ENCODE measurements at regions not wholly inside any gene's neighbourhood (a gene's known extent, or its start where the extent isn't known, plus 50 kb on each side); places are given as distances from the start of the nearest gene placed in this dataset.

GRCh38 chr5:26031481-26031880, 1006.9 kb downstream of the CDH9 start:
- FAIRE-seq, result no peak
- no peak overlapping the region for H3K27ac ChIP-seq (ENCODE audit: control insufficient read depth, insufficient read depth)
- H3K4me1 ChIP-seq (ENCODE audit: control insufficient read depth, insufficient read depth, low read length), result no peaks in the 10 kb centered on the region
- H2AFZ ChIP-seq (ENCODE audit: control insufficient read depth, low read depth, low read length), result no peak overlapping the region
- H3K4me3 ChIP-seq, result no peak overlapping the region
- no peak for DNase-seq (ENCODE audit: low read depth, low spot score)
- no peak overlapping the region for H3K4me2 ChIP-seq (ENCODE audit: control insufficient read depth, insufficient read depth)
- WGBS (ENCODE audit: insufficient coverage, insufficient replicate concordance, low lambda C conversion rate, missing lambda C conversion rate), result 23% methylated on average over 3 of the region's 3 CpGs
- in situ Hi-C loops (cut with MboI) (no loop called here), intact Hi-C loops (cut with micrococcal nuclease; ENCODE audit: unreplicated experiment) (no loop called here)
- ChIA-PET POLR2A (no interaction called here), RAD21 (ENCODE audit: unreplicated experiment) (no interaction called here), CTCF (no interaction called here), SMC1A (ENCODE audit: uncharacterized antibody, unreplicated experiment) (no interaction called here)
- ATAC-seq, result no peak
- H3K9me3 ChIP-seq (replicated peaks; ENCODE audit: control insufficient read depth, insufficient read depth, low read length), result no peaks in the 10 kb centered on the region
- H4K20me1 ChIP-seq (ENCODE audit: control insufficient read depth, insufficient read depth), result no peaks in the 10 kb centered on the region
- no peaks in the 10 kb centered on the region for H3K79me2 ChIP-seq (ENCODE audit: control insufficient read depth, insufficient read depth, low read length)
- H3K36me3 ChIP-seq (ENCODE audit: control insufficient read depth in 2 of 2, insufficient read depth in 2 of 2, low read length in 1 of 2), result no peaks in the 10 kb centered on the region
- H3K27me3 ChIP-seq (replicated peaks in 1 of 2; ENCODE audit: control insufficient read depth in 2 of 2, insufficient read depth in 2 of 2, low read length in 1 of 2), result no peaks in the 10 kb centered on the region
- no peak overlapping the region for H3K9ac ChIP-seq (ENCODE audit: control insufficient read depth, insufficient read depth, low read length)
- no TSS peak for BruUV-seq (replicated peaks)
- no peak for TF ChIP-seq RB1 (IDR thresholded peaks at IDR 0.05; ENCODE audit: borderline replicate concordance)
- TF ChIP-seq CBX3 (IDR thresholded peaks at IDR 0.05; ENCODE audit: borderline replicate concordance, low read depth), result no peak
- TF ChIP-seq E2F4 (IDR thresholded peaks at IDR 0.05; ENCODE audit: low read depth, low read length), result no peak
- TF ChIP-seq TCF7 (IDR thresholded peaks at IDR 0.05; ENCODE audit: borderline replicate concordance), result no peak
- TF ChIP-seq TCF3 (IDR thresholded peaks at IDR 0.05; ENCODE audit: borderline replicate concordance, insufficient read depth, low read depth, low read length), result no peak
- TF ChIP-seq ATF2 (IDR thresholded peaks at IDR 0.05; ENCODE audit: low read length), result no peak
- TF ChIP-seq NFYB (IDR thresholded peaks at IDR 0.05; ENCODE audit: insufficient read depth, low read depth, low read length), result no peak
- TF ChIP-seq RFX5 (IDR thresholded peaks at IDR 0.05; ENCODE audit: low read depth, low read length), result no peak
- TF ChIP-seq WRNIP1 (IDR thresholded peaks at IDR 0.05; ENCODE audit: borderline replicate concordance, low read depth, low read length), result no peak
- no peak for TF ChIP-seq MTA2 (IDR thresholded peaks at IDR 0.05; ENCODE audit: low read depth)
- no peak for TF ChIP-seq KLF5 (IDR thresholded peaks at IDR 0.05; ENCODE audit: partially characterized antibody)
- no peak for TF ChIP-seq ZBTB40 (IDR thresholded peaks at IDR 0.05; ENCODE audit: borderline replicate concordance)
- TF ChIP-seq USF2 (IDR thresholded peaks at IDR 0.05; ENCODE audit: borderline replicate concordance, low read depth, low read length), result no peak
- no peak for TF ChIP-seq NFIC (IDR thresholded peaks at IDR 0.05; ENCODE audit: low read depth, low read length)
- TF ChIP-seq PKNOX1 (IDR thresholded peaks at IDR 0.05), result no peak
- TF ChIP-seq PAX8 (IDR thresholded peaks at IDR 0.05), result no peak
- no peak for TF ChIP-seq SMAD5 (IDR thresholded peaks at IDR 0.05; ENCODE audit: low read depth)
- TF ChIP-seq SMAD1 (IDR thresholded peaks at IDR 0.05; ENCODE audit: low read depth, partially characterized antibody), result no peak
- no peak for TF ChIP-seq LARP7 (IDR thresholded peaks at IDR 0.05)
